ENCODE measurements at regions not wholly inside any gene's neighbourhood (a gene's known extent, or its start where the extent isn't known, plus 50 kb on each side); places are given as distances from the start of the nearest gene placed in this dataset.

DNA sequence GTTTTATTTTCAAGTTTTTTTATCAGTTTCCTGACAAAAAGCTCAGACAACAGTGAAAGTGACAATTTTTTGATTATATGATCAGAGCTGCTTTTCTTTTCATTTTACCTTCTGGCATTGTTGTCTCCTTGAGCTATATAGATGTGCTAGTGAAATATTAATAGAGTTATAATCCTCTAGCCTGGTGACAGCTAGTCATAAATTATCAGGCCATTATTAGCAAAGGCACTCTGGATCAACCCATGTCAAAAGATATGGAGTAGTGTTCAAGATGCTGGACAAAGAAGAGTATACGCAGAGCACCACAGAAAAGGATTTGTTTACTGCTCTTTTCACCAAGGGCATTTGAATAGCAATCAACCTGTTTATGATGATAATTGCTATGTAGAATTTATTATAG lies 1230.1 kb downstream of the HACE1 start:
- ChIA-PET POLR2A (no interaction called here), CTCF (no interaction called here)
- no peak for DNase-seq (ENCODE audit: extremely low spot score)
- TF ChIP-seq NFRKB (IDR thresholded peaks at IDR 0.05) (no peak), ARNT (IDR thresholded peaks at IDR 0.05) (no peak), BHLHE40 (IDR thresholded peaks at IDR 0.05; ENCODE audit: borderline replicate concordance) (no peak), CTBP1 (IDR thresholded peaks at IDR 0.05; ENCODE audit: borderline replicate concordance) (no peak), HDGF (IDR thresholded peaks at IDR 0.05; ENCODE audit: borderline replicate concordance) (no peak), FOXA1 (IDR thresholded peaks at IDR 0.05) (no peak), SUZ12 (IDR thresholded peaks at IDR 0.05) (no peak)
- TF ChIP-seq, protein P1, sequence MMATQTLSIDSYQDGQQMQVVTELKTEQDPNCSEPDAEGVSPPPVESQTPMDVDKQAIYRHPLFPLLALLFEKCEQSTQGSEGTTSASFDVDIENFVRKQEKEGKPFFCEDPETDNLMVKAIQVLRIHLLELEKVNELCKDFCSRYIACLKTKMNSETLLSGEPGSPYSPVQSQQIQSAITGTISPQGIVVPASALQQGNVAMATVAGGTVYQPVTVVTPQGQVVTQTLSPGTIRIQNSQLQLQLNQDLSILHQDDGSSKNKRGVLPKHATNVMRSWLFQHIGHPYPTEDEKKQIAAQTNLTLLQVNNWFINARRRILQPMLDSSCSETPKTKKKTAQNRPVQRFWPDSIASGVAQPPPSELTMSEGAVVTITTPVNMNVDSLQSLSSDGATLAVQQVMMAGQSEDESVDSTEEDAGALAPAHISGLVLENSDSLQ (IDR thresholded peaks at IDR 0.05), result no peak

- TF ChIP-seq LEF1 (IDR thresholded peaks at IDR 0.05; ENCODE audit: borderline replicate concordance) (no peak), FOXM1 (IDR thresholded peaks at IDR 0.05; ENCODE audit: borderline replicate concordance) (no peak), SUZ12 (IDR thresholded peaks at IDR 0.05) (no peak), L3MBTL2 (conservative IDR thresholded peaks at IDR 0.05) (no peak), BHLHE40 (IDR thresholded peaks at IDR 0.05; ENCODE audit: borderline replicate concordance) (no peak), NFRKB (IDR thresholded peaks at IDR 0.05) (no peak), CTBP1 (IDR thresholded peaks at IDR 0.05; ENCODE audit: borderline replicate concordance) (no peak), TARDBP (IDR thresholded peaks at IDR 0.05) (no peak), HDGF (IDR thresholded peaks at IDR 0.05; ENCODE audit: borderline replicate concordance) (no peak), FOXK2 (IDR thresholded peaks at IDR 0.05) (no peak), ZNF384 (IDR thresholded peaks at IDR 0.05) (no peak), ELF4 (IDR thresholded peaks at IDR 0.05) (no peak), FOXA1 (IDR thresholded peaks at IDR 0.05) (no peak), SP1 (IDR thresholded peaks at IDR 0.05) (no peak), ARNT (IDR thresholded peaks at IDR 0.05) (no peak)
- TF ChIP-seq, protein P1 (IDR thresholded peaks at IDR 0.05), result no peak
These were observed 1242.1 kb downstream of the HACE1 start for GRCh38 chr6:103617642-103618041.

GRCh38 chr6:103587722-103588121 lies 1272.0 kb downstream of the HACE1 start:
- no peak for DNase-seq (ENCODE audit: extremely low spot score)
- POLR2A ChIA-PET, result no interaction called here
- TF ChIP-seq FOXK2 (IDR thresholded peaks at IDR 0.05) (no peak), FOXM1 (IDR thresholded peaks at IDR 0.05; ENCODE audit: borderline replicate concordance) (no peak)
- CTCF ChIA-PET, result interaction anchor here (0.6 kb wide), 1 partner anchor 28 kb away, joined by 3 read pairs; no protein-coding TSS in a partner anchor

More at GRCh38 chr6:103617642-103618041, 1242.1 kb downstream of the HACE1 start:
- no peak for DNase-seq (ENCODE audit: extremely low spot score)
- POLR2A ChIA-PET, result no interaction called here
- CTCF ChIA-PET, result no interaction called here

DNA sequence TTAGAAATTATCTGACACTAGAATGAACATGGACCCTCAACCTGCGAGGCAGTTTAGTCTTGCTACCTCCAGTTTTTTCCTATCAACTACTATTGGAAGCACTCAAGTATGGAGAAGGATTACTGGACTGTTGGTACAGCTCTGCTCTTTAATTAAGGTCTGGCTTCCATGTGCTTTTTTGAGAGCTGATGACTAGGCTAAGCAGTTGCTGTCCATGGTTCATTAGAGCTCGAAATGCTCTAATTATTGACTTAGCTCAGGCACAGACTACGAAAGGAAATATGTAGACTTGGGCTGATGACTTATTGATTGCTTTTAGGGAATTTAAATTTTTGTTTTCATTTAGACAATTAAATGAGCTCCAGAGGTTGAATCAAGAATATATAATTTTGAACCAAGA lies 1281.6 kb downstream of the HACE1 start:
- CTCF ChIA-PET, result no interaction called here

DNA sequence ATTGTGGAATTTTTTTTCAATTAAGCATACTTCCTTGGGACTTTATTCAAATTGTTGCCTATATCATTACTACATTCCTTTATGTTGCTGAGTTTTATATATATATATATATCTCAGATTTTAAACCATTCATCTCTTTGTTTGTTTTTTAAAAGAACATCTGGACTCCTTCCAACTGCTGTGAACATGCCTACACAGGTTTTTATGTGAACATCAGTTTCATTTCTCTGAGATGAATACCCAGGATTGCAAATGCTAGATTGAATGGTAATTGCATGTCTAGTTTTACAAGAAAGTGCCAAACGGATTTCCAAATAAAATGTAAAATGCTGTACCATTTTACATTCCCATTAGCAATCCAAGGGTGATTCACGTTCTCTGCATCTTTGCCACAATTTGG lies 1289.3 kb downstream of the HACE1 start:
- POLR2A ChIA-PET, result no interaction called here
- DNase-seq (ENCODE audit: extremely low spot score), result no peak
- CTCF ChIA-PET, result no interaction called here
- TF ChIP-seq CTBP1 (IDR thresholded peaks at IDR 0.05; ENCODE audit: borderline replicate concordance) (no peak), SP1 (IDR thresholded peaks at IDR 0.05) (no peak), FOXM1 (IDR thresholded peaks at IDR 0.05; ENCODE audit: borderline replicate concordance) (no peak), LEF1 (IDR thresholded peaks at IDR 0.05; ENCODE audit: borderline replicate concordance) (no peak), FOXA1 (IDR thresholded peaks at IDR 0.05) (no peak), HDGF (IDR thresholded peaks at IDR 0.05; ENCODE audit: borderline replicate concordance) (no peak)

More for the DNA sequence above, 1281.6 kb downstream of the HACE1 start:
- POLR2A ChIA-PET, result no interaction called here
- no peak for TF ChIP-seq ZNF384 (IDR thresholded peaks at IDR 0.05)
- no peak for TF ChIP-seq L3MBTL2 (conservative IDR thresholded peaks at IDR 0.05)
- TF ChIP-seq NFRKB (IDR thresholded peaks at IDR 0.05), result no peak
- TF ChIP-seq SP1 (IDR thresholded peaks at IDR 0.05), result no peak
- no peak for TF ChIP-seq LEF1 (IDR thresholded peaks at IDR 0.05; ENCODE audit: borderline replicate concordance)
- no peak for TF ChIP-seq FOXA1 (IDR thresholded peaks at IDR 0.05)
- no peak for TF ChIP-seq SUZ12 (IDR thresholded peaks at IDR 0.05)
- no peak for TF ChIP-seq FOXK2 (IDR thresholded peaks at IDR 0.05)
- TF ChIP-seq BHLHE40 (IDR thresholded peaks at IDR 0.05; ENCODE audit: borderline replicate concordance), result no peak
- no peak for TF ChIP-seq TARDBP (IDR thresholded peaks at IDR 0.05)
- no peak for TF ChIP-seq FOXM1 (IDR thresholded peaks at IDR 0.05; ENCODE audit: borderline replicate concordance)
- TF ChIP-seq ELF4 (IDR thresholded peaks at IDR 0.05), result no peak
- TF ChIP-seq CTBP1 (IDR thresholded peaks at IDR 0.05; ENCODE audit: borderline replicate concordance), result no peak
- TF ChIP-seq ARNT (IDR thresholded peaks at IDR 0.05), result no peak
- TF ChIP-seq, protein P1 (IDR thresholded peaks at IDR 0.05), result no peak
- TF ChIP-seq HDGF (IDR thresholded peaks at IDR 0.05; ENCODE audit: borderline replicate concordance), result no peak
- no peak for DNase-seq (ENCODE audit: extremely low spot score)

- ChIA-PET CTCF (no interaction called here), POLR2A (no interaction called here)
- DNase-seq (ENCODE audit: extremely low spot score), result no peak
- TF ChIP-seq SUZ12 (IDR thresholded peaks at IDR 0.05) (no peak), NFRKB (IDR thresholded peaks at IDR 0.05) (no peak), ELF4 (IDR thresholded peaks at IDR 0.05) (no peak), FOXK2 (IDR thresholded peaks at IDR 0.05) (no peak), FOXA1 (IDR thresholded peaks at IDR 0.05) (no peak), L3MBTL2 (conservative IDR thresholded peaks at IDR 0.05) (no peak), LEF1 (IDR thresholded peaks at IDR 0.05; ENCODE audit: borderline replicate concordance) (no peak)
- TF ChIP-seq, protein P1 (IDR thresholded peaks at IDR 0.05), result no peak
These were observed 1304.8 kb downstream of the HACE1 start for GRCh38 chr6:103554911-103555310.
